Heart left ventricle (tissue), 13 donors: ENCODE measurements at regions not wholly inside any gene's neighbourhood (a gene's known extent, or its start where the extent isn't known, plus 50 kb on each side); places are given as distances from the start of the nearest gene placed in this dataset.

Source experiments
- POLR2A ChIP-seq, 2 donors: fragments of 450-650 bp; IDR thresholded peaks; one replicate each; pipeline ENCODE4 v1.6.1; 2017; ENCODE audit warnings: antibody characterized with exemption in 2 of 2, mild to moderate bottlenecking in 2 of 2, moderate library complexity in 2 of 2
- TF ChIP-seq, protein P1 (sequence below), 12 donors: fragments of 200-600 bp; sonication (generic) in 4 of 12; IDR thresholded peaks; one replicate each; pipeline versions ENCODE4 v1.5.0 to v1.8.0; 2018 to 2022; ENCODE audit warnings: antibody characterized with exemption in 12 of 12, mild to moderate bottlenecking in 5 of 12
- donor health status: ischemic (EF 13 %, LVEDD 7.1; RV severe dilation, severe dysfunction).
- donor health status: DM: no; HTN: yes; CAD: no.
- donor health status: DM: no; HTN: no; CAD: no.
- donor health status: ischemic (EF 25% LVEDD 6.9; RV normal size, moderate dysfunction).
- donor health status: ischemic (EF 25% LVEDD 5.7; RV mildly dilated, moderate dysfunction).
- donor health status: ischemic (EF 35%, LVEDD 5.7; RV mildly dilated, moderate dysfunction).
- donor health status: nonischemic (EF 11% LVEDD 7.7; RV severe dilation, severe dysfunction).
- donor health status: DM: yes; HTN: yes; CAD: no.
- donor health status: PGD.
- donor health status: ischemic (EF 29% LVEDD 5.4; RV normal size, mild dysfunction).
- donor health status: nonischemic (EF 23%, LVEDD 6.1; RV moderate dilation, normal function).

DNA sequence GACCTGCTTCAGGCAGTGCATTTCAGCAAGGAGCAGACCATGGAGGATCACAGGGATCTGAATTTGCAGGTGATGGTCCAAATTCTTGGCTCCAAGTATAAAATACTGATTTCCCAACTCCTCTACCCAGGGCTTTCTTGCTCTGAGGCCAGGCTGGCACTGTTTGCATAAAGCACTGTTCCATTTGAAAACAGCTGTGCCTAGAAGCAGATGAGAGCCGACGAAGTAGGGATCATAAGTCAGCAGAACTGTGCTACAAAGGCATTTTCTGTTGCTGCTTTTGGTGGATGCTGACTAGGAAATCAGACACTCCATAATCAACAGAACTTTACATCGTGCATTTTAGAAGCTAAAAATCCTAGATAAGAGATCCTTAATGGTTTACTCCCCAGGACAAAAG, 126.4 kb downstream of the MAT2B start:
- TF ChIP-seq, protein P1, sequence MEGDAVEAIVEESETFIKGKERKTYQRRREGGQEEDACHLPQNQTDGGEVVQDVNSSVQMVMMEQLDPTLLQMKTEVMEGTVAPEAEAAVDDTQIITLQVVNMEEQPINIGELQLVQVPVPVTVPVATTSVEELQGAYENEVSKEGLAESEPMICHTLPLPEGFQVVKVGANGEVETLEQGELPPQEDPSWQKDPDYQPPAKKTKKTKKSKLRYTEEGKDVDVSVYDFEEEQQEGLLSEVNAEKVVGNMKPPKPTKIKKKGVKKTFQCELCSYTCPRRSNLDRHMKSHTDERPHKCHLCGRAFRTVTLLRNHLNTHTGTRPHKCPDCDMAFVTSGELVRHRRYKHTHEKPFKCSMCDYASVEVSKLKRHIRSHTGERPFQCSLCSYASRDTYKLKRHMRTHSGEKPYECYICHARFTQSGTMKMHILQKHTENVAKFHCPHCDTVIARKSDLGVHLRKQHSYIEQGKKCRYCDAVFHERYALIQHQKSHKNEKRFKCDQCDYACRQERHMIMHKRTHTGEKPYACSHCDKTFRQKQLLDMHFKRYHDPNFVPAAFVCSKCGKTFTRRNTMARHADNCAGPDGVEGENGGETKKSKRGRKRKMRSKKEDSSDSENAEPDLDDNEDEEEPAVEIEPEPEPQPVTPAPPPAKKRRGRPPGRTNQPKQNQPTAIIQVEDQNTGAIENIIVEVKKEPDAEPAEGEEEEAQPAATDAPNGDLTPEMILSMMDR (IDR thresholded peaks at IDR 0.05), result no peak
- no peak for TF ChIP-seq POLR2A (IDR thresholded peaks at IDR 0.05)
